GM19438 (cell line): ENCODE measurements at regions not wholly inside any gene's neighbourhood (a gene's known extent, or its start where the extent isn't known, plus 50 kb on each side); places are given as distances from the start of the nearest gene placed in this dataset.

ENCODE experiments used
- ATAC-seq: cut with Tn5 transposase; IDR thresholded peaks from one replicate; pipeline ENCODE4 v1.9.1; 2021; ENCODE audit warnings: low read depth; ENCODE audit not compliant: unreplicated experiment

- ATAC-seq = no peak
Measured at GRCh38 chr6:150711061-150711460, 111.4 kb downstream of the PLEKHG1 start.

- no peak for ATAC-seq
Measured at GRCh38 chr6:150711584-150712504, 112.2 kb downstream of the PLEKHG1 start.

GRCh38 chr6:150712505-150713252 lies 113.0 kb downstream of the PLEKHG1 start:
- no peak for ATAC-seq

GRCh38 chr6:150713487-150713886 lies 113.8 kb downstream of the PLEKHG1 start:
- ATAC-seq = no peak

GRCh38 chr6:150713931-150714330 lies 114.2 kb downstream of the PLEKHG1 start:
- no peak for ATAC-seq

GRCh38 chr6:150715133-150715532 lies 115.4 kb downstream of the PLEKHG1 start:
- no peak for ATAC-seq

- ATAC-seq = no peak
Measured at GRCh38 chr6:150717419-150717818, 117.7 kb downstream of the PLEKHG1 start.

- ATAC-seq = no peak
Measured at GRCh38 chr6:150719099-150719766, 119.5 kb downstream of the PLEKHG1 start.

- ATAC-seq = no peak
Measured at GRCh38 chr6:150719831-150720230, 120.1 kb downstream of the PLEKHG1 start.

- ATAC-seq = peak; percentile 99
Measured at GRCh38 chr6:150720774-150721233, 121.1 kb downstream of the PLEKHG1 start.

- no peak for ATAC-seq
Measured at GRCh38 chr6:150721418-150722266, 122.0 kb downstream of the PLEKHG1 start.

GRCh38 chr6:150722614-150723344 lies 123.1 kb downstream of the PLEKHG1 start:
- no peak for ATAC-seq

GRCh38 chr6:150723345-150723658 lies 123.6 kb downstream of the PLEKHG1 start:
- no peak for ATAC-seq

GRCh38 chr6:150723857-150724256 lies 124.2 kb downstream of the PLEKHG1 start:
- no peak for ATAC-seq

- ATAC-seq = no peak
Measured at GRCh38 chr6:150725795-150726194, 126.1 kb downstream of the PLEKHG1 start.

GRCh38 chr6:150729188-150729748 lies 129.6 kb downstream of the PLEKHG1 start:
- ATAC-seq = no peak

GRCh38 chr6:150730801-150731457 lies 131.2 kb downstream of the PLEKHG1 start:
- ATAC-seq = no peak

- no peak for ATAC-seq
Measured at GRCh38 chr6:150732765-150733539, 132.6 kb upstream of the MTHFD1L start.
